ENCODE measurements at regions not wholly inside any gene's neighbourhood (a gene's known extent, or its start where the extent isn't known, plus 50 kb on each side); places are given as distances from the start of the nearest gene placed in this dataset.

- TF ChIP-seq PREB (CRISPR knock-in tag; IDR thresholded peaks at IDR 0.05) (no peak), TAL1 (IDR thresholded peaks at IDR 0.05) (no peak), ZNF444 (CRISPR knock-in tag; IDR thresholded peaks at IDR 0.05) (no peak), ZNF436 (CRISPR knock-in tag; IDR thresholded peaks at IDR 0.05) (no peak), ZNF551 (CRISPR knock-in tag; IDR thresholded peaks at IDR 0.05) (no peak)
These were observed 356.0 kb downstream of the TGFB2 start (continued) for GRCh38 chr1:218701131-218701530.

GRCh38 chr1:218702775-218703174, 357.6 kb downstream of the TGFB2 start:
- ATAC-seq (no peak), FAIRE-seq (no peak), DNase-seq (ENCODE audit: extremely low read depth in 1 of 4, low spot score in 3 of 4) (no peak)
- no peak overlapping the region for H3K9ac ChIP-seq (ENCODE audit: insufficient read depth in 1 of 2, low read depth in 2 of 2, low read length in 2 of 2)
- no TSS peak for BruUV-seq (replicated peaks)
- intact Hi-C loops (cut with micrococcal nuclease), result no loop called here
- in situ Hi-C loops (cut with MboI), result no loop called here
- H3K4me2 ChIP-seq (ENCODE audit: insufficient read depth, low read length), result no peak overlapping the region
- no peaks in the 10 kb centered on the region for H3K9me1 ChIP-seq (ENCODE audit: control insufficient read depth, insufficient read depth, low read length)
- no peaks in the 10 kb centered on the region for H3K9me3 ChIP-seq (replicated peaks; ENCODE audit: control insufficient read depth, insufficient read depth, low read depth, low read length)
- no peak overlapping the region for H3K4me3 ChIP-seq
- no peaks in the 10 kb centered on the region for H4K20me1 ChIP-seq (replicated peaks; ENCODE audit: control insufficient read depth, insufficient read depth, low read length)
- ChIA-PET POLR2A (interaction anchor here (0.5 kb wide), 1 partner anchor 24 kb away, joined by 3 read pairs; no protein-coding TSS in a partner anchor), CTCF (ENCODE audit: low intra/inter-chr PET ratio) (no interaction called here)
- H3K36me3 ChIP-seq (ENCODE audit: control insufficient read depth, insufficient read depth, low read length), result no peaks in the 10 kb centered on the region
- no peaks in the 10 kb centered on the region for H3K4me1 ChIP-seq (replicated peaks in 1 of 2; ENCODE audit: control insufficient read depth in 2 of 2, insufficient read depth in 2 of 2, low read length in 2 of 2)
- WGBS (ENCODE audit: insufficient coverage, low coverage, missing lambda C conversion rate), result 0% methylated on average over 1 of the region's 1 CpG
- H3K27ac ChIP-seq (ENCODE audit: extremely low read depth, low read depth, low read length), result no peak overlapping the region
- no peak overlapping the region for H2AFZ ChIP-seq (ENCODE audit: low read depth, low read length)
- no peaks in the 10 kb centered on the region for H3K27me3 ChIP-seq (ENCODE audit: control insufficient read depth in 2 of 2, insufficient read depth in 2 of 2, low read length in 2 of 2)
- H3K79me2 ChIP-seq (ENCODE audit: control insufficient read depth, insufficient read depth, low read length), result no peaks in the 10 kb centered on the region
- TF ChIP-seq PATZ1 (CRISPR knock-in tag; IDR thresholded peaks at IDR 0.05; ENCODE audit: borderline replicate concordance) (no peak), POLR2AphosphoS2 (IDR thresholded peaks at IDR 0.05; ENCODE audit: low read length) (no peak), CREB3 (tag; conservative IDR thresholded peaks at IDR 0.05; ENCODE audit: low read depth) (no peak), AFF1 (IDR thresholded peaks at IDR 0.05; ENCODE audit: low read depth in 1 of 2, partially characterized antibody in 2 of 2) (no peak), IRF9 (tag; IDR thresholded peaks at IDR 0.05) (no peak), ETS2 (tag; IDR thresholded peaks at IDR 0.05; ENCODE audit: borderline replicate concordance, poor library complexity, severe bottlenecking) (no peak), ZNF224 (CRISPR knock-in tag; IDR thresholded peaks at IDR 0.05) (no peak)
